Dedifferentiated amniotic fluid mesenchymal stem cell (primary cell): ENCODE measurements at regions not wholly inside any gene's neighbourhood (a gene's known extent, or its start where the extent isn't known, plus 50 kb on each side); places are given as distances from the start of the nearest gene placed in this dataset.
"Not testable (repeated sequence)": the region's sequence is repeated elsewhere in the genome, so short reads cannot be mapped to it uniquely, and the experiment has no call there.

ENCODE experiments used
- DNase-seq: peaks from one replicate; pipeline ENCODE4 v3.0.0-alpha.2; 2016; ENCODE audit errors: extremely low spot score

- DNase-seq = no peak
Observed at GRCh38 chr12:75650100-75650499, 138.7 kb upstream of the KRR1 start.

GRCh38 chr12:75648856-75649255 is 137.4 kb upstream of the KRR1 start:
- no peak for DNase-seq

DNA sequence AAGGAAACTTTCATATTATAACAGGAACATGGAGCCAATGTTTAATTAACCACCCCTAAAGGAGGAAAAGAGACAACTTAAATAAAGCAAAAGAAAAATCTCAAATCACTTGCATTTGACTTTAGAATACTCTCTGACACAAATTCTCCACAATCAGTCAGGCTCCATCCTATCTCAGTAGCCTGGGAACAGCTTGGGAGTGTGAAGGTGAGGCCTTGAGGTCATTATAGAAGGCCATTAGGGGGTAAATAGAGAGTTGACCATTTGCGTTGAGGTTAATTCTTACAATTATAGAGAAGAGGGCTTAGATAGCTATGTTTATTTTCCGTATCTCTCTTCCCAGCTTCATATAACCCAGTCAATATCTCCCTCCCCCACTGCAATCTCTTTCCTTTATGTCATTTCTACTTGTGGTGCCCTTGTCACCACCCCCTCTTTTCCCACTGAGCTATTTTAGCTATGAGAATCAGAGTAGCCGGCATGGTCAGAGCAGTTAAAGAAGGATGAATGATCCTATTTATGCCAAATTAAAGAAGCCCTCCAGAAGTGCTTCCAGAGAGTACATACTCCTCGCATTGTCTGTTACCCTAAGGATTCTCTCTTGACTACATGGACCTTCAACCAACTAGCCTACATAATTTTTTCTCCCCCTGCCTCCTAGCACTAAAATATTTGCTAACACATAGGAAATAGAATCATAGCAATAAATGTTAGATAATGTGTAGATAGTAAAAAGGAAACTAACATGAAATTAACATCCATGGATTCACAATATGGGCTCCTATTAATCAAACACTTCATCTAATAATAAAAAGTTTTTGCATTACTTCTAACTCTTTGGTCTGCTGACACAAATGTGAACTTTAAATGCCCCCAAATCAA is 135.2 kb upstream of the KRR1 start:
- DNase-seq = no peak

DNA sequence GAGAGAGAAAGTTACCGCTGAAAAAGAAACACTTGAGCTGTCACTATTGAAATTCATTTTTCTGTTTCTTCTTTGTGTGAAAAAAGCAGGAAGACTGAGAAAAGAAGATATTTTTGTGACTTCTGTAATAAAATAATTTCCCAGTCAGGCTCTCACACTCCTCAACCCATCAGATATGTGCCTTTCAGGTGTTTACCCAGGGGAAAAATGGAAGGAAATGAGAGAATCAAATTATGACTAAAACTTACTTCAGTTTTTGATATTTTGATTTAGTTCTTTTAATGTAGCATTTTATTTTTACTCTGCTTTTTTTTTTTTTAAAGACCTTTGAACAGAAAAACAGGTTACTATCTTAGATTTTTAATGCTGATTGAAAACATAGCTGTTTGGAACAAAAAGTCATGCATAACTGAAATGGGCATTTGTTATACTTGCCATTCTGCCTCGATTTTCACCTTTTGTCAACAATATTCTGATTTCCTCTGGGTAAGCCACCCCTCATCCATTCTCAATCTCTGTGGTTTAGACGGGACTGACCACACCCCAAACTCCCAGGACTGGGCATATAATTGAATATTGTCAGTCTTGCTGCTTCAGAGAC is 133.2 kb upstream of the KRR1 start:
- no peak for DNase-seq

- DNase-seq = not testable (repeated sequence)
Observed at GRCh38 chr12:75643119-75643518, 131.7 kb upstream of the KRR1 start.

DNA sequence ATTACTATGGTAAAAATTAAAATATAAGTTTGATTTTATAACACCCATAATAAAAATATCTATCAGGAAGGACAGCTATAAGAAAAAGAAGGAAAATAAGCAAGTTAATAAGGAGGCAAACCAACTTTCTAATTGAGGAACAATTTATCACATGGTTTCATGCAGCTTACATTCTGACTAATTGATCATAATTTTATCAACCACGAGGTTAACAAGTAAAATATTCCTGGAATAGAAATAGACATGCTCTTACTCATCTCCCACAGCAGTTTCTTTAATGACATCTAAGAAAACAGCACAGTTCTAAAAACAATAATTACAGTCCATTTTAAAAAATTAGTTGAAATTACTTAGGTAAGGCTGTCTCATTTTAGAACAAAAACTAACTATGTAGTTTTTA is 130.8 kb upstream of the KRR1 start:
- no peak for DNase-seq

GRCh38 chr12:75641031-75641780 is 129.8 kb upstream of the KRR1 start:
- DNase-seq = peak; percentile 73

GRCh38 chr12:75638792-75639191 is 127.4 kb upstream of the KRR1 start:
- no peak for DNase-seq

DNA sequence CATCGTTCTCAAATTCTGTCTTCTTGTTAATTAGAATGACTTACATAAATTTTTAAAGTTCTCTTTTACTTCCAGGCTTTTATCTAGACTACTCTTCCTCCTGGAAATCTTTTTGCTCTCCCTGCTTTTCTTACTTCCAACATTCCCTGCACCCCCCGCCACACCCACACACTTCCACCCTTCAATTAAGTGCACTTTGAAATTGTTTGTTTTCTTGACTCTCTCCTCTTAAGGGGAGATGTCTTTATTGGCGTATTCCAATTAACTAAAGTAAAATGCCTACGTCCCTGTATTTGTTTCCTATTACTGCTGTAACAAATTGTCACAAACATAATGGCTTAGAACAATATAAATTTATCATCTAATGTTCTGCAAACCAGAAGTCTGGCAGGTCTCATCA is 125.2 kb upstream of the KRR1 start:
- DNase-seq = no peak

DNA sequence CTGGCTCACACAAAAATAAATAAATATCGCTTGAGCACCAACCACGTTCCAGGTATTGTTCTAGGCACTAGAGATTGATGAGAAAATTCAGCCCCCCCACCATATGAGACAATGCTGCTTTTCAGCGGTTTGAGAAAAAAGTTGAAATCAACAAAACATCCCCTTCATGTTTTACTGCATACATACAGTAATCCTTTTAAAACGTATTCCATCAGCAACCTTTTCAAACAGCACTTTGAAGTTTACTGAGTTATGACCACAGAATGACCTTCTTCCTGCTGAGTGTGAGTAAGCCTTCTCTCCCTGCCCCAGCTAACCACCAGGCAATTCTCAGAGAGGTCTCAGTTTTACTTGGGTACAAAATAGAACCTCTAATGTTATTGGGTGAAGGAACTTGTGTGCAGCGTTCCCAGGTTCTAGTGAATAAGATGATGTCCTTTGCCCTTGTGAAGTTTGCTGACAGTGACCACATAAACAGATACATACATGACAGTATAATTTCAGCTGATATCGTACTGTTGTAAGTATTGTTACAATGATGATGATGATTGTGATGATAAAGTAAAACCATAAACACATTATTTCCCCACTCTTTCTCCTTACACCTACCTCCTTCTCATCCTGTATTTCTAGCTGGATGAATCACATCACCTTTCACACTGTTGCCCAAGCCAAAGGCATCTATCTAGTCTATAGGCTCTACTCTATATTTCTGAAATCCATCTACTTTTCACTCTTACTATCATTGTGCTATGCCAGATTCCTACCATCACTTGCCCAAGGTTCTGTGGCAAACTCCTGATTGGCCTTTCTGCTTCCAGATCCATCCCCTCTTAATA is 124.4 kb upstream of the KRR1 start:
- peak; percentile 36 for DNase-seq

- DNase-seq = no peak
Observed at GRCh38 chr12:75634244-75635222, 123.1 kb upstream of the KRR1 start.

- no peak for DNase-seq
Observed at GRCh38 chr12:75633789-75634188, 122.4 kb upstream of the KRR1 start.

DNA sequence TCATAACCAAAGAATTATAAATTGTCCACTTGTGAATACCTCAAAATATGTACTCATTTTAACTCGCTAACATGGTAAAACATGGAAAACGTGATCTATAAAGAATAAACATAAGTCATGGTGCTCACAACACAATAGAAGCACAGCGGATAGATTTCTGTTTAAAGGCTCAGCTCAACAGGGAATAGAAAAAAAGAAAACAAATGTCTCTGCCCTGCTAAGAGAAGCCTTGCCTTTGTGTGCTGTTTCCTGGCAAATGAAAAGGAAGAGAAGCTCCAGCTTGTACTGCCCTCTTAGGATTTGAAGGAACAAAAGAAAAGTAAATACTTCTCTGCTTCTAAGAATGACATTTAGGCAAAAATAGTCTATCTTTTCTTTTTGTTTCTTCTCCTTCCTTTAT is 121.0 kb upstream of the KRR1 start:
- no peak for DNase-seq

GRCh38 chr12:75631831-75632230 is 120.4 kb upstream of the KRR1 start:
- DNase-seq = no peak

DNA sequence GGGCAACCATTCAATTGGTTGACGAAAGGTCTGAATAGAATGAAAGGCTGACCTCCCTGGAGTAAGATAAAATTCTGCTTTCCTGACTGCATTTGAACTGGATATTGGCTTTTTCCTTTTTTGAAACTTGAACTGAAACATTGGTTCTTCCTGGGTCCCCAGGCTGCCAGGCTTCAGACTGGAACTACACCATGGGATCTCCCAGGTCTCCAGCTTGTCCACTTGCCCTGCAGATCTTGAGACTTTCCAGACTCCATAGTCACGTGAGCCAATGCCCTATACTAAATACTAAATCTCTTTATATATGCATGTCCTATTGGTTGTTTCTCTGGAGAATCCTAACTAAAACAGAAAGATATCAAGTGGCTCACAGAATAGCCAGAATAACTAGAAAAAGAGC is 118.7 kb upstream of the KRR1 start:
- no peak for DNase-seq

- no peak for DNase-seq
Observed at GRCh38 chr12:75628916-75629315, 117.5 kb upstream of the KRR1 start.

- DNase-seq = no peak
Observed at GRCh38 chr12:75628511-75628910, 117.1 kb upstream of the KRR1 start.

- DNase-seq = no peak
Observed at GRCh38 chr12:75623631-75624154, 112.3 kb upstream of the KRR1 start.

GRCh38 chr12:75622492-75622891 is 111.1 kb upstream of the KRR1 start:
- no peak for DNase-seq

DNA sequence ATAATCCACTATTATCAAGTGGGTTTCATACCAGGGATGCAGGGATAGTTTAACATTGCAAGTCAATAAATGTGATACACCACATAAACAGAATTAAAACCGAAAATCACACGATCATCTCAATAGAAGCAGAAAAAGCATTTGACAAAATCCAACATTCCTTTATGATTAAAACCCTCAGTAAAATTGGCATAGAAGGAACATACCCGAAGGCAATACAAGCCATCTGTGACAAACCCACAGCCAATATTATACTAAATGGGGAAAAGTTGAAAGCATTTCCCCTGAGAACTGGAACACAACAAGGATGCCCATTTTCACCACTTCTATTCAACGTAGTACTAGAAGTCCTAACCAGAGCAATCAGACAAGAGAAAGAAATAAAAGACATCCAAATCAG is 103.0 kb upstream of the KRR1 start:
- DNase-seq = not testable (repeated sequence)
